OCI-LY3 (cell line): ENCODE measurements at regions not wholly inside any gene's neighbourhood (a gene's known extent, or its start where the extent isn't known, plus 50 kb on each side); places are given as distances from the start of the nearest gene placed in this dataset.

Source experiments
- CTCF ChIP-seq: fragments of 200-600, 300-600 bp; sonication (generic); IDR thresholded peaks from 2 replicates; pipeline ENCODE4 v1.5.1; 2014; ENCODE audit warnings: antibody characterized with exemption, low read length, low read depth
- EZH2phosphoT487 ChIP-seq: fragments of 200-600 bp; shearing (Covaris generic); IDR thresholded peaks from 2 replicates; pipeline ENCODE4 v1.6.1; 2018; ENCODE audit warnings: antibody characterized with exemption, mixed run types, low read depth

- TF ChIP-seq CTCF (no peak), EZH2phosphoT487 (no peak)
Measured at GRCh38 chr5:89395111-89395510, 512.1 kb upstream of the MEF2C start.
